ENCODE measurements at regions not wholly inside any gene's neighbourhood (a gene's known extent, or its start where the extent isn't known, plus 50 kb on each side); places are given as distances from the start of the nearest gene placed in this dataset.
"Not testable (repeated sequence)": the region's sequence is repeated elsewhere in the genome, so short reads cannot be mapped to it uniquely, and the experiment has no call there.

DNA sequence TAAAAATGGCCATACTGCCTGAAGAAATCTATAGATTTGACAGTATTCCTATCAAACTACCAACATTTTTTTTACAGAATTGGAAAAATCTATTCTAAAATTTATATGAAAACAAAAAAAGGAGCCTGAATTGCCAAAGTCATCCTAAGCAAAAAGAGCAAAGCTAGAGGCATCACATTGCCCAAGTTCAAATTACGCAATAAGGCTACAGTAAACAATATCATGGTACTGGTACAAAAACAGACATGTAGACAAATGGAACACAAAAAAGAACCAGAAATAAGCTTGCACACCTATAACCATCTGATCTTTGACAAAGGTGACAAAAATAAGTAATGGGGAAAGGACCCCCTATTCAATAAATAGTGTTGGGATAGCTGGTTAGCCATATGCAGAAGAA, 50.2 kb upstream of the THSD7B start:
- no peak for DNase-seq

- DNase-seq = no peak
Measured at GRCh38 chr2:136714452-136714951, 50.8 kb upstream of the THSD7B start.

- no peak for DNase-seq
Measured at GRCh38 chr2:136713739-136714138, 51.6 kb upstream of the THSD7B start.

GRCh38 chr2:136705336-136705735, 60.0 kb upstream of the THSD7B start:
- no peak for DNase-seq

DNA sequence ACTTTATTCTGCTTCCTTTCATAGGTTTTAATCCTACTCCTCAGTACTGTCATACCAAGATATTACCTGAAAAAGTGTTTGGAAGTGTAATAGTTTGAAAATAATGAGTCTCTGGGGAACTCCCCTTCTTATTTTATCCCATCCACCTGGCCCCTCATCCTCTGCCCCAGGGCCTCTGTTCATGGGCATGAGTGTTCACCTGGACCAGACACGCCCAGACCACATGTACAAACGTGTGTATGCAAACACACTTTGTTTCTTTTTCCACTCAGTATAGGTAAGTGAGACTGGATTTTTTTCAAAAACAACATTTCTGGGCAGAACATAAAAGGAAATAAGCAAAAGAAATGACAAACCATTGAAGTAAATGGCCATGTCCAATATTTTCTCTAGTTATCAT, 62.1 kb upstream of the THSD7B start:
- DNase-seq = no peak

- DNase-seq = no peak
Measured at GRCh38 chr2:136696438-136696837, 68.9 kb upstream of the THSD7B start.

DNA sequence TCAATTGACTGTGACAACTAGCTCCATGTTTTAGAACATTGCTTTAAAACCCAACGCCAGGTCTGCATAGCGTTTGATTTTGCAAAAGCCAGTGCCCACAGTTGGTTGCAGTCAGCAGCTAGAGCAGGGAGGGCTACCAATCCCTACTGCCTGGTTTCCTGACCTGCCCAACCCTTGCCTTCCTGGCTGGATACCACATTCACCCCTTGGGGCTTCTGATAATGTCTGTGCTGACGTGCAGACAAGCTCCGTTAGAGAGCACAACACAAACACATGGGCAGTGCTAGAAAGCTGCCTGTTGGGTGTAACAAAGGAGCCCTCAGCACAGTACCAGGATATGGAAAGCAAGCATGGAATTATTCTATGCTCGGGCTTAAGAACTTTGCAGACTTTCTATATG, 71.4 kb upstream of the THSD7B start:
- no peak for DNase-seq

GRCh38 chr2:136680079-136680478, 85.3 kb upstream of the THSD7B start:
- not testable (repeated sequence) for DNase-seq

- no peak for DNase-seq
Measured at GRCh38 chr2:136665736-136666135, 99.6 kb upstream of the THSD7B start.

GRCh38 chr2:136664713-136665405, 100.5 kb upstream of the THSD7B start:
- no peak for DNase-seq

DNA sequence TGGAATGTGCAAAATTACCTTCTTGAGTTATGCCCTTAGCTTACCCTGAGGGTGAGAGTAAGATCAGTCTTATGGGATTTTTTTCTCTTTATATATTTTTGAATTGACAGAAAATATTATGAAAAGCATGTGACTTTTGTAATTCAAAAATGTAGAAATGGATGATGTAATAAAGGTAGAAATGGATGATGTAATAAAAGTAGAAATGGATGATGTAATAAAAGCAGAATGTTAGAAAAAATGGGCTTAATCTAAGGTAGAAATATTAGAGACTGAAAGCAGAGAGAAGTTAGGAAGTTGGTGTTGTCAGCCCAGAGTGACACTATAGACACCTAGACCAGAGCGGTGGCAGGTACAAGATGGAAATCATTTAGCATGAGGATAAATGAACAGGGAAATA, 107.1 kb upstream of the THSD7B start:
- DNase-seq = no peak

GRCh38 chr2:136653861-136654260, 111.5 kb upstream of the THSD7B start:
- no peak for DNase-seq

GRCh38 chr2:136651456-136652010, 113.8 kb upstream of the THSD7B start:
- no peak for DNase-seq

DNA sequence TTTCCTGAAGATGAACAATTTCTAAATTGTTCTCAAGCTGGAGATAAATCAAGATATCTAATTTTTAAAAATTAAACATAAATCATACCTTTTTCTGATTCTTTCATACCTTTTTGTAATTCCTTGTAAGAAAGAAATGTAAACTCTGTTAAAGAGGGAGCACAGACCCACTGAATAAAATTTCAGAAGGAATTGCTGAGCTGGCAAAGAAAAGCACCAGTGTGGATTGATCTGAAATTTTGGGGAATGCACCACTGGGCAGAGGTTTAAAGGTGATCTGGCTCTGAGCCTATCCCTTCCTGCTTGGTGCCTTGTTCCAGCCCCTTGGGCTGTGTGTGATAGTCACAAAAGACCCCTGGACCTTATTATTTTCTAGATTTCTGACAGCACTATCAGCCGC, 118.3 kb upstream of the THSD7B start:
- DNase-seq = no peak

GRCh38 chr2:136645236-136645828, 120.0 kb upstream of the THSD7B start:
- DNase-seq = no peak

DNA sequence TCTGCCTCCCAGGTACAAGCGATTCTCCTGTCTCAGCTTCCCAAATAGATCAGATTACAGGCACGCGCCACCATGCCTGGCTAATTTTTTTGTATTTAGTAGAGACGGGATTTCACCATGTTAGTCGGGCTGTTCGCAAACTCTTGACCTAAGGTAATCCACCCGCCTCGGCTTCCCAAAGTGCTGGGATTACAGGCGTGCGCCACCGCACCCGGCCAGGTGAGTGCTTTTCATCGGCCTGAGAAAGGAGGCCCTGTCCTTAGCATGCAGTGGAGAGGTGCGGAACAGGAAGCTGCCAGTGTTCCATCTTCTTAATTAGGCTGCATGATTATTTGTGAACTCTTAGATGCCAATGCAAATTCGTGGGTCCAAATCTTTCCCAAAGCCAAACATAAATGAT, 125.7 kb upstream of the THSD7B start:
- DNase-seq = no peak

- no peak for DNase-seq
Measured at GRCh38 chr2:136638193-136638592, 127.2 kb upstream of the THSD7B start.

- no peak for DNase-seq
Measured at GRCh38 chr2:136637402-136637801, 127.9 kb upstream of the THSD7B start.

DNA sequence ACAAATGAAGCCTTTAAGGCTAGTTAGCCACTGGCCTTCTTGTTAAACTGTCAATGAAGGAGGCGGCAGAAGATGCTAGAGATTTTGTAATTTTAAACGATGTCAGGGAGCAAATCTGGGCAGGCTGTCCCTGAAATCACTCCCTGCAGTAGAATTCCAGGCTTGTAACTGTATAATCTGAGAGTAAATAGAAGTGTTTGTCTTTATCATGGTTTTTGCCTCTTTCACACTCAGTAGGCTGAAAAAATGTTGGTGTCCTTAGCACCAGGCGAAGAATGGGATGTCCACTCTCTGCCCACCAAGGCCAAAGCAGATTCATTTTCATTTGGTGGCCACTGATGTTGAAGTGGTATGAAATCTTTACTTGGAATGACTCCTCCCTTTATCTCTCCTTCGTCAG, 136.9 kb upstream of the THSD7B start:
- DNase-seq = no peak

DNA sequence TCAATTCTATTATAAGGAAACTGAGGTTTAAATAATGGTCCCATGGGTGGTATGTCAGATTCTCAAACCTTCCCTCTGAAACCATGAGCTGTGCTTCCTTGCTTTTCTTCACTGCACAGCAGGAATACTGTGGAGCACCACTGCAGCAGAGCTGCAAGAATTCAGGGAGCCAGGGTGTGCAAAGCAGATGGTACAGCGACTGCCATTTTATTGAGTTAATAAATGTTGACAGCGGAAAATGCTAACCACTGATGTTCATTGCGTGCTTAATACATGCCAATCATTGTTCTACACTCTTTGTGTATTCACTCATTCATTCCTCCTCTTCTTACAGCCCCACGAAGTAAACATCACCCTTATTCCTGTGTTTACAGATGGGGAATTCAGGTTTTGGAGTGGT, 152.2 kb upstream of the THSD7B start:
- DNase-seq = no peak

DNA sequence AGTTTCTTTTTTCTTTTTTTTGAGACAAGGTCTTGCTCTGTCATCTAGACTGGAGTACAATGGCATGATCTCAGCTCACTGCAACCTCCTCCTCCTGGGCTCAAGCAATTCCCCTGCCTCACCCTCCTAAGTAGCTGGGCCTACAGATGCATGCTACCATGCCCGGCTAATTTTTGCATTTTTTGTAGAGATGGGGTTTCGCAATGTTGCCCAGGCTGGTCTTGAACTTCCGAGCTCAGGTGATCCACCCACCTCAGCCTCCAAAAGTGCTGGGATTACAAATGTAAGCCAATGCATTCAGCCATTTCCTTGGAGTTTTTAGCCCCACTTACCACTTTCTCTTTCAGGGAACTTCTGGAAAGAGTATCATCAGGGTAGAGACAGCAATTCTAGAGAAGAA, 153.3 kb upstream of the THSD7B start:
- DNase-seq = no peak

- no peak for DNase-seq
Measured at GRCh38 chr2:136611451-136611850, 153.9 kb upstream of the THSD7B start.

- no peak for DNase-seq
Measured at GRCh38 chr2:136582628-136583205, 182.6 kb upstream of the THSD7B start.

DNA sequence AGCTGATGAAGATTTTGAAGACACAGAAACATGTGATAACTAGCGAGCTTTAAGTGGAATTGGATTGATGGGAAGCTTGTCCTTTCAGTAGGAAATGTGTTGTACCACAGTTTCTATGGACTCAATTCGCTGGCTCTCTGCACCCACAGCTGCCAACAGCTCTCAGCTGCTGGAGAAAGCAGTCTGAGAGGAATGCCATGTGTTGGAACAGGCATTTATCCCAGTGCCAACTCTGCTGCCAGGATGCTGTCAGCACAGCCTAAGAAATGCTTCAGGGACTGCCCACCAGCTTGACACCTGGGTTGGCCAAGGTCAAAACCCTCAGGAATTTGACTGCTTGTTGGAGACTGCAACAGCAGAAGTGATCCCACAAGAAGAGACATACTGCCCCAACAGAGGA, 193.0 kb upstream of the THSD7B start:
- no peak for DNase-seq

Data from NCI-H1436 (cell line).